Panc1 (cell line): ENCODE measurements at regions not wholly inside any gene's neighbourhood (a gene's known extent, or its start where the extent isn't known, plus 50 kb on each side); places are given as distances from the start of the nearest gene placed in this dataset.
"Not testable (repeated sequence)": the region's sequence is repeated elsewhere in the genome, so short reads cannot be mapped to it uniquely, and the experiment has no call there.

ENCODE experiments used
- POLR2AphosphoS5 ChIP-seq: IDR thresholded peaks from 2 replicates; pipeline ENCODE4 v1.6.1; 2012; ENCODE audit warnings: mild to moderate bottlenecking, low read depth, low read length, moderate library complexity
- SIN3A ChIP-seq: IDR thresholded peaks from 2 replicates; pipeline ENCODE4 v1.6.1; 2012; ENCODE audit warnings: low read depth, mild to moderate bottlenecking, low read length, moderate library complexity, borderline replicate concordance; ENCODE audit not compliant: insufficient read depth
- TF ChIP-seq, protein P1 (sequence below): fragments of 450-650 bp; IDR thresholded peaks from 2 replicates; pipeline ENCODE4 v1.5.1; 2017; ENCODE audit warnings: mild to moderate bottlenecking

DNA sequence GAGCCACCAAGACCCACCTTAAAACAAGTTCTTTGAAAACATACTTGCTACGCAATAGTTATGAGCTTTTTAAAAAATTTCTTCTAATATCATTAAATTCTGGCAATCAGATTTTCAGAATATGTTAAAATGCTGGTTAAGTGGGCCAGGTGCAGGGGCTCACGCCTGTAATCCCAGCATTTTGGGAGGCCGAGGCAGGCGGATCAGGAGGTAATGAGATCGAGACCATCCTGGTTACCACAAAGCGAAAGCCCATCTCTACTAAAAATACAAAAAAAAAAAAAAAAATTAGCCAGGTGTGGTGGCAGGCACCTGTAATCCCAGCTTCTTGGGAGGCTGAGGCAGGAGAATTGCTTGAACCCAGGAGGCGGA lies 4751.6 kb upstream of the OR11H1 start:
- not testable (repeated sequence) for TF ChIP-seq POLR2AphosphoS5, SIN3A
- TF ChIP-seq, protein P1, sequence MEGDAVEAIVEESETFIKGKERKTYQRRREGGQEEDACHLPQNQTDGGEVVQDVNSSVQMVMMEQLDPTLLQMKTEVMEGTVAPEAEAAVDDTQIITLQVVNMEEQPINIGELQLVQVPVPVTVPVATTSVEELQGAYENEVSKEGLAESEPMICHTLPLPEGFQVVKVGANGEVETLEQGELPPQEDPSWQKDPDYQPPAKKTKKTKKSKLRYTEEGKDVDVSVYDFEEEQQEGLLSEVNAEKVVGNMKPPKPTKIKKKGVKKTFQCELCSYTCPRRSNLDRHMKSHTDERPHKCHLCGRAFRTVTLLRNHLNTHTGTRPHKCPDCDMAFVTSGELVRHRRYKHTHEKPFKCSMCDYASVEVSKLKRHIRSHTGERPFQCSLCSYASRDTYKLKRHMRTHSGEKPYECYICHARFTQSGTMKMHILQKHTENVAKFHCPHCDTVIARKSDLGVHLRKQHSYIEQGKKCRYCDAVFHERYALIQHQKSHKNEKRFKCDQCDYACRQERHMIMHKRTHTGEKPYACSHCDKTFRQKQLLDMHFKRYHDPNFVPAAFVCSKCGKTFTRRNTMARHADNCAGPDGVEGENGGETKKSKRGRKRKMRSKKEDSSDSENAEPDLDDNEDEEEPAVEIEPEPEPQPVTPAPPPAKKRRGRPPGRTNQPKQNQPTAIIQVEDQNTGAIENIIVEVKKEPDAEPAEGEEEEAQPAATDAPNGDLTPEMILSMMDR = not testable (repeated sequence)
